ENCODE measurements at regions not wholly inside any gene's neighbourhood (a gene's known extent, or its start where the extent isn't known, plus 50 kb on each side); places are given as distances from the start of the nearest gene placed in this dataset.

DNA sequence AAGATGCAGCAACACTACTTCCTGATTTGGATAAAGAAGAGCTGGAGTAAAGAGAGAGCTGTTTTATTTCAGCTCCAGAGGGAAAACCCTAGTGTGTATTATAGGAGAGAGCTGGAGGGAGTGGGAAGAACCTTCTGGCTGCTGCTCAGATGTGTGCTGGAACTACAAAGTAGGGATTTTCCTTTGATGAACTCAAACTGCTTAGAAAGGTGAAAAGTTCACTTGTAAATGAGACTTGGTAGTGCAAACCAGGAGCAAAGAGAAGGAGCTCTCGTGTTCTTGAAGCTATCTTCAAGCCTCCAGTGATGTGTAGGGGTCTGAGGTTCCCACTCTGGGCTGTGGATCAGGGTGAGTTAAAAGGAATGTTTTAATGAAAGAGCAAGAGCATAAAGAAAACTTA is 110.4 kb downstream of the EDEM1 start:
- 43 to 66% (median 59%) methylated on average over 1 of the region's 1 CpG for WGBS, 4 donors
- TF ChIP-seq POLR2A (IDR thresholded peaks at IDR 0.05): no peak
- TF ChIP-seq CTCF (IDR thresholded peaks at IDR 0.05): no peak

DNA sequence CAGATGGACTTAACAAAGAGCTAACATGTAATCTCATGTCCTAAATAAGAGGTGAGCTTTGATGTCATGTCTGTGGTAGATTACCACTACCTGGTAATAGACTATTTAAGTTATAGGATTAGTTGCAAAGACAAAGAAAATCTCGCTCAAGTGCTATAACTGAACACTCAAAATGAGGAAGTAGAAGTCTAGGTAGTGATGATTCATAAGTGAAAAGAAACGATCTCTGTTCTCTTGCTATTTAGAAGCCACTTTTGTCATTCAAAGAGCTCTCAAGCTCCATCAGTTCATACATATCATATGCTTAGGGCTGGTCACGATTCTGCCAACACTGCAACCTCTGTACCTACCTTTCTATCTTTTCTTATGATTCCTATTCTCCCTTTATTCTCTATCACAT is 110.9 kb downstream of the EDEM1 start:
- Histone ChIP-seq H3K4me1 (peaks cover 0 to 13% (median 0%) of the 10 kb centered on the region in 12 donors), H3K36me3 (no peaks in the 10 kb centered on the region), H3K27me3 (no peaks in the 10 kb centered on the region), H3K9me3 (peaks cover 0 to 5% (median 0%) of the 10 kb centered on the region in 12 donors), H3K4me3 (no peak overlapping the region), H3K27ac (no peak overlapping the region)
- intact Hi-C loops (cut with DNase I): no loop called here
- WGBS, 4 donors: 48 to 65% (median 63%) methylated on average over 3 of the region's 3 CpGs
- DNase-seq (no peak), ATAC-seq (no peak)
- TF ChIP-seq POLR2A (IDR thresholded peaks at IDR 0.05) (no peak), CTCF (IDR thresholded peaks at IDR 0.05) (no peak)

More for the DNA sequence above, 110.4 kb downstream of the EDEM1 start:
- Histone ChIP-seq H3K27ac (no peak overlapping the region), H3K36me3 (no peaks in the 10 kb centered on the region), H3K27me3 (no peaks in the 10 kb centered on the region), H3K4me3 (no peak overlapping the region), H3K9me3 (peaks cover 0 to 5% (median 0%) of the 10 kb centered on the region in 12 donors), H3K4me1 (peaks cover 0 to 13% (median 0%) of the 10 kb centered on the region in 12 donors)
- ATAC-seq: no peak
- no peak for DNase-seq
- intact Hi-C loops (cut with DNase I): no loop called here

DNA sequence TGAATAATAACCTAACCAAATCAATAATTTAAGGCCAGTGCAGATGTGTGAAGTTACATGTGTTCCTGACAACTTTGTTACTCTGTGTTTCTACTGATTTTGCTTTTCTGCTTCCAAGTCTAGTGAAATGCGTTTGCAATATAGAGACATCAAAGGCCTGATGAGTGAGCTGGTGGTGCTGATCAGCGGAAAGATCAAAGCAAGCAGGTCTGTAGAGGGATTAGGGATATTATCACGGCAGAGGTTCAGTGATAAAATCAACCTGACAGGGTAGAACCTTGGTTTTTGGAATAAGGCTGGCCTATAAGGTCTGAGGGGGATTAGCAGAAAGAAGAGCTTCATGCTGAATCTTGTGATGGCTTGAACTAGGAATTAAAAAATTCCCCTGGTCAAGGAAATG is 111.7 kb downstream of the EDEM1 start:
- intact Hi-C loops (cut with DNase I): no loop called here
- WGBS, 4 donors: 62 to 72% (median 69%) methylated on average over 3 of the region's 3 CpGs
- no peaks in the 10 kb centered on the region for H3K36me3 ChIP-seq
- ATAC-seq: no peak
- no peak for TF ChIP-seq CTCF (IDR thresholded peaks at IDR 0.05)
- no peak for TF ChIP-seq POLR2A (IDR thresholded peaks at IDR 0.05)
- H3K27ac ChIP-seq: no peak overlapping the region
- H3K27me3 ChIP-seq: no peaks in the 10 kb centered on the region
- peaks cover 0 to 13% (median 0%) of the 10 kb centered on the region in 12 donors for H3K4me1 ChIP-seq
- no peak overlapping the region for H3K4me3 ChIP-seq
- no peak for DNase-seq
- H3K9me3 ChIP-seq: peaks cover 0 to 5% (median 0%) of the 10 kb centered on the region in 12 donors

- ATAC-seq (peak; percentile 30 to 49 (median 48)), DNase-seq (no peak)
- peaks cover 0 to 4% (median 0%) of the 10 kb centered on the region in 12 donors for H3K9me3 ChIP-seq
- H3K36me3 ChIP-seq: no peaks in the 10 kb centered on the region
- peaks cover 0 to 13% (median 0%) of the 10 kb centered on the region in 12 donors for H3K4me1 ChIP-seq
- H3K27ac ChIP-seq: peak overlapping the region in 5 of 12 donors; percentile 26 to 73 (median 67)
- no peak overlapping the region for H3K4me3 ChIP-seq
- intact Hi-C loops (cut with DNase I): loop anchor here in 2 of 10 donors (10.0 kb wide), 1 partner anchor 1494 kb away; no protein-coding TSS in a partner anchor
- WGBS, 4 donors: 42 to 58% (median 52%) methylated on average over 4 of the region's 4 CpGs
- H3K27me3 ChIP-seq: no peaks in the 10 kb centered on the region
- TF ChIP-seq CTCF (IDR thresholded peaks at IDR 0.05): no peak
- no peak for TF ChIP-seq POLR2A (IDR thresholded peaks at IDR 0.05)
These were observed 113.1 kb downstream of the EDEM1 start for GRCh38 chr3:5300638-5301037.
